ENCODE measurements at regions not wholly inside any gene's neighbourhood (a gene's known extent, or its start where the extent isn't known, plus 50 kb on each side); places are given as distances from the start of the nearest gene placed in this dataset.

GRCh38 chr20:52596256-52596655, 375.9 kb upstream of the TSHZ2 start:
- Histone ChIP-seq H3K9me3 (peaks cover 0 to 4% (median 0%) of the 10 kb centered on the region in 4 donors), H3K27me3 (no peaks in the 10 kb centered on the region), H3K27ac (no peak overlapping the region), H3K4me1 (no peaks in the 10 kb centered on the region), H3K4me3 (no peak overlapping the region), H3K36me3 (no peaks in the 10 kb centered on the region)
- TF ChIP-seq EP300 (IDR thresholded peaks at IDR 0.05), result no peak
- no peak for TF ChIP-seq POLR2A (IDR thresholded peaks at IDR 0.05)
- TF ChIP-seq POLR2AphosphoS5 (IDR thresholded peaks at IDR 0.05), result no peak
- no peak for TF ChIP-seq CTCF (IDR thresholded peaks at IDR 0.05)
- intact Hi-C loops (cut with DNase I; ENCODE audit: low total_unique reads), result no loop called here
- no peak for DNase-seq
- 31 to 53% (median 43%) methylated on average over 5 of the region's 5 CpGs for WGBS, 5 donors

DNA sequence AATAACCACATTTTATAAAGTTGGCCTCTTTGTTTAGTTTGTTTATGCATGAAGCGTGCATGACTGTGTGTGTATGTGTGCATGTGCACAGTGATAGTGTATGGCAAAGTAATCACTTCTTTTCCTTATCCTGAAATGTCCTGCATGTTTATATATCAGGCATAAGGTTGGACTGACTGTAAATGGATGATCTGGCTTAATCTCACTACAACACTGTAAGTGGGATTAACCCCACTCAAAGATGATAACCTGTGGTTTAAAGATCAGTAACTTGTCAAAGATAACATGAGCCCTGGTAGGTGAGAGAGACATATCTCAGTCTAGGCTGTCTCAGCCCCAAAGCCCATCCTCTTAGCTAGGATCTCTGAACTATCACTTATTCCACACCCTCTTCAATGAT, 376.6 kb upstream of the TSHZ2 start:
- TF ChIP-seq CTCF (IDR thresholded peaks at IDR 0.05), result no peak
- TF ChIP-seq POLR2AphosphoS5 (IDR thresholded peaks at IDR 0.05), result no peak
- no peak for TF ChIP-seq POLR2A (IDR thresholded peaks at IDR 0.05)
- TF ChIP-seq EP300 (IDR thresholded peaks at IDR 0.05), result no peak
- Histone ChIP-seq H3K27ac (no peak overlapping the region), H3K4me3 (no peak overlapping the region), H3K27me3 (no peaks in the 10 kb centered on the region), H3K4me1 (no peaks in the 10 kb centered on the region), H3K36me3 (no peaks in the 10 kb centered on the region), H3K9me3 (peaks cover 0 to 4% (median 0%) of the 10 kb centered on the region in 4 donors)
- no peak for DNase-seq
- WGBS, 5 donors, result 37 to 84% (median 67%) methylated on average over 1 of the region's 1 CpG
- intact Hi-C loops (cut with DNase I; ENCODE audit: low total_unique reads), result no loop called here

DNA sequence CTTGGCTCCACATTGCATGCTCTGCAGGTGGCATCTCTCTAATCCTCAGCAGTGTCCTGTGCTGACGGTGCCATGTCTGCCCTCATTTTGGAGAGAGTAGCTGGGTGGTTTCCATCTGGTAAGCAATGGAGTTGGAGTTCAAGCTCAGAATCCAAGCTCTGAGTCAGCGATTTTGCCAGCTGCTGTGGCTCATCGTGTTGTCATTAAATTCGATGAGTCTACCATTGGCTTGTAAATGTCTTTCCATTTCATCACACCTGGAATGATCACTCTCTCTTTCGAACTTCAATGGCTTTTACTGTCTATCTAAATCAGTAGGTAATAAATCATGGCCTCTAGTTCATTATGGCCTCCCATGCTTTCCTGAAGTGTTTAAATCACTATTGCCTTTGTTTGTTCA, 378.5 kb upstream of the TSHZ2 start:
- 68 to 80% (median 73%) methylated on average over 5 of the region's 5 CpGs for WGBS, 5 donors

GRCh38 chr20:52592567-52592966, 379.6 kb upstream of the TSHZ2 start:
- H3K36me3 ChIP-seq, result no peaks in the 10 kb centered on the region
- intact Hi-C loops (cut with DNase I; ENCODE audit: low total_unique reads), result no loop called here
- H3K27ac ChIP-seq, result no peak overlapping the region
- no peaks in the 10 kb centered on the region for H3K27me3 ChIP-seq
- H3K9me3 ChIP-seq, result no peaks in the 10 kb centered on the region
- DNase-seq, result no peak
- no peak overlapping the region for H3K4me3 ChIP-seq
- TF ChIP-seq POLR2AphosphoS5 (IDR thresholded peaks at IDR 0.05) (no peak), POLR2A (IDR thresholded peaks at IDR 0.05) (no peak), CTCF (IDR thresholded peaks at IDR 0.05) (no peak), EP300 (IDR thresholded peaks at IDR 0.05) (no peak)
- 86 to 93% (median 88%) methylated on average over 3 of the region's 3 CpGs for WGBS, 5 donors
- H3K4me1 ChIP-seq, result no peaks in the 10 kb centered on the region

More for the DNA sequence above, 378.5 kb upstream of the TSHZ2 start:
- Histone ChIP-seq H3K27me3 (no peaks in the 10 kb centered on the region), H3K36me3 (no peaks in the 10 kb centered on the region), H3K4me3 (no peak overlapping the region), H3K9me3 (no peaks in the 10 kb centered on the region), H3K27ac (no peak overlapping the region), H3K4me1 (no peaks in the 10 kb centered on the region)
- intact Hi-C loops (cut with DNase I; ENCODE audit: low total_unique reads), result no loop called here
- TF ChIP-seq POLR2AphosphoS5 (IDR thresholded peaks at IDR 0.05) (no peak), EP300 (IDR thresholded peaks at IDR 0.05) (no peak), CTCF (IDR thresholded peaks at IDR 0.05) (no peak), POLR2A (IDR thresholded peaks at IDR 0.05) (no peak)
- DNase-seq, result no peak
